Lung (tissue), 11 donors: ENCODE measurements at regions not wholly inside any gene's neighbourhood (a gene's known extent, or its start where the extent isn't known, plus 50 kb on each side); places are given as distances from the start of the nearest gene placed in this dataset.
"Not testable (repeated sequence)": the region's sequence is repeated elsewhere in the genome, so short reads cannot be mapped to it uniquely, and the experiment has no call there.

Experiments used
- ATAC-seq: fragments of 200-7000 bp; cut with Tn5 transposase; one replicate; pipeline ENCODE4 v1.9.1; 2020; ENCODE audit warnings: moderate number of reproducible peaks; ENCODE audit not compliant: insufficient read depth, low FRiP score
- DNase-seq, 3 donors: peaks; one replicate each; pipeline ENCODE4 v3.0.0-alpha.2; 2013 to 2017
- H3K27ac ChIP-seq, 2 donors: one replicate each; pipeline ENCODE4 v1.5.1; 2013; ENCODE audit warnings: mild to moderate bottlenecking in 2 of 2, moderate library complexity in 2 of 2, control low read depth in 1 of 2, inconsistent platforms in 1 of 2, low read depth in 1 of 2, low read length in 1 of 2
- H3K27me3 ChIP-seq, 3 donors: one replicate each; pipeline ENCODE4 v1.5.1; 2013; ENCODE audit warnings: low read length in 2 of 3; ENCODE audit not compliant: control insufficient read depth in 3 of 3, insufficient read depth in 3 of 3
- H3K36me3 ChIP-seq, 4 donors: one replicate each; pipeline ENCODE4 v1.5.1; 2013; ENCODE audit warnings: low read length in 4 of 4, mild to moderate bottlenecking in 1 of 4, moderate library complexity in 1 of 4; ENCODE audit not compliant: control insufficient read depth in 4 of 4, insufficient read depth in 4 of 4
- H3K4me1 ChIP-seq, 5 donors: one replicate each; pipeline ENCODE4 v1.5.1; 2013; ENCODE audit warnings: low read length in 5 of 5, mild to moderate bottlenecking in 2 of 5, moderate library complexity in 1 of 5; ENCODE audit not compliant: control insufficient read depth in 5 of 5, insufficient read depth in 5 of 5
- H3K4me3 ChIP-seq: one replicate; pipeline ENCODE4 v1.5.1; 2013; ENCODE audit warnings: mild to moderate bottlenecking, control low read depth, moderate library complexity
- H3K9ac ChIP-seq, 2 donors: one replicate each; pipeline ENCODE4 v1.5.1; 2013; ENCODE audit warnings: low read length in 2 of 2, control low read depth in 1 of 2; ENCODE audit not compliant: insufficient read depth in 1 of 2
- H3K9me3 ChIP-seq, 4 donors: one replicate each; pipeline ENCODE4 v1.5.1; 2013; ENCODE audit warnings: low read length in 3 of 4, mild to moderate bottlenecking in 1 of 4, moderate library complexity in 1 of 4; ENCODE audit not compliant: control insufficient read depth in 4 of 4, insufficient read depth in 3 of 4
- WGBS, 2 donors: extraction: QIAGEN DNeasy Blood & Tissue Kit; methylation state at CpG; one replicate each; pipeline ENCODE4 v1.1.7; 2013; 5-methylcytosine and 5-hydroxymethylcytosine counted together
- TF ChIP-seq, protein P1 (sequence below): IDR thresholded peaks from 2 replicates; pipeline ENCODE4 v1.5.1; 2012; ENCODE audit warnings: mild to moderate bottlenecking; ENCODE audit errors: control extremely low read depth, extremely low read depth
- donor health status: control.
- donor health status: control.
- donor health status: Bipolar disorder and iron deficiency.
- donor health status: healthy.
- donor health status: DM: yes; HTN: yes; CAD: no.

DNA sequence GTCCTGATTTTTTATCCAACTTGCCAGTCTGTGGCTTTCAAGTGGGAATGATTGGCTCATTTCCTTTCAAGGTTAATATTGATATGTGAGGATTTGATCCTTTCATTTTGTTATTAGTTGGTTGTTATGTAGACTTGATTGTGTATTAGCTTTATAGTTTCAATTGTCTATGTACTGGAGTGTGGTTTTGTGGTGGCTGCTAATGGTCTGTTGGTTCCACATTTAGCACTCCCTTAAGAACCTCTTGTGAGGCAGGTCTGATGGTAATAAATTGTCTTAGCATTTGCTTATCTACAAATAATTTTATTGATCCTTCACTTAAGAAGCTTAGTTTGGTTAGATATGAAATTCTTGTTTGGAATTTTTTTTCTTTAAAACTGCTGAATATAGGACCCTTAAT is 190.6 kb downstream of the CPXCR1 start:
- Histone ChIP-seq H3K27ac (no peak overlapping the region), H3K4me1 (no peaks in the 10 kb centered on the region), H3K36me3 (no peaks in the 10 kb centered on the region), H3K27me3 (peaks cover 0 to 2% (median 2%) of the 10 kb centered on the region in 3 donors), H3K9ac (no peak overlapping the region), H3K4me3 (no peak overlapping the region), H3K9me3 (no peaks in the 10 kb centered on the region)
- ATAC-seq: no peak
- TF ChIP-seq, protein P1, sequence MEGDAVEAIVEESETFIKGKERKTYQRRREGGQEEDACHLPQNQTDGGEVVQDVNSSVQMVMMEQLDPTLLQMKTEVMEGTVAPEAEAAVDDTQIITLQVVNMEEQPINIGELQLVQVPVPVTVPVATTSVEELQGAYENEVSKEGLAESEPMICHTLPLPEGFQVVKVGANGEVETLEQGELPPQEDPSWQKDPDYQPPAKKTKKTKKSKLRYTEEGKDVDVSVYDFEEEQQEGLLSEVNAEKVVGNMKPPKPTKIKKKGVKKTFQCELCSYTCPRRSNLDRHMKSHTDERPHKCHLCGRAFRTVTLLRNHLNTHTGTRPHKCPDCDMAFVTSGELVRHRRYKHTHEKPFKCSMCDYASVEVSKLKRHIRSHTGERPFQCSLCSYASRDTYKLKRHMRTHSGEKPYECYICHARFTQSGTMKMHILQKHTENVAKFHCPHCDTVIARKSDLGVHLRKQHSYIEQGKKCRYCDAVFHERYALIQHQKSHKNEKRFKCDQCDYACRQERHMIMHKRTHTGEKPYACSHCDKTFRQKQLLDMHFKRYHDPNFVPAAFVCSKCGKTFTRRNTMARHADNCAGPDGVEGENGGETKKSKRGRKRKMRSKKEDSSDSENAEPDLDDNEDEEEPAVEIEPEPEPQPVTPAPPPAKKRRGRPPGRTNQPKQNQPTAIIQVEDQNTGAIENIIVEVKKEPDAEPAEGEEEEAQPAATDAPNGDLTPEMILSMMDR: no peak
- DNase-seq: no peak

DNA sequence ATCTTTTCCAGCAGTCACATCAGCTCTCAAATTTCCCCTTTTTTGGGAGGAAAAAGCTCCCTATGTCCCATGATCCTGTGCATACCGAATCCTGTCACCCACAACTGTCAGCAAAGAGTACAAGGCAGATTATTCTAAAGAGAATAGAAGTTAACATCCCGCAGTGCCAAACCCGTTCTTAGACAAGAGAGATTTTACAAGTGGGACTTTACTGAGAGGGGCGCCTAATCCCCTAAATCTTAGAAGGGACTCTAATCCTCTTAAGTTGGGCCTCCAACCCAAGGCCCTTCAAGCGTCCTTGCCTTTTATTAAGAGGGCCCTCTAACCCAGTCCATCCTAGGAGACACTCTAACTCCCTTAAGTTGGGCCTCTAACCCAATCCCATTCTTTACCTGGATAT is 193.9 kb downstream of the CPXCR1 start:
- TF ChIP-seq, protein P1: no peak
- Histone ChIP-seq H3K27me3 (peaks cover 0 to 2% (median 2%) of the 10 kb centered on the region in 3 donors), H3K9ac (no peak overlapping the region), H3K4me1 (no peaks in the 10 kb centered on the region), H3K27ac (no peak overlapping the region), H3K4me3 (no peak overlapping the region), H3K36me3 (no peaks in the 10 kb centered on the region), H3K9me3 (no peaks in the 10 kb centered on the region)
- ATAC-seq: no peak
- DNase-seq: no peak
- WGBS, 2 donors: 74 to 90% methylated on average over 5 of the region's 5 CpGs

DNA sequence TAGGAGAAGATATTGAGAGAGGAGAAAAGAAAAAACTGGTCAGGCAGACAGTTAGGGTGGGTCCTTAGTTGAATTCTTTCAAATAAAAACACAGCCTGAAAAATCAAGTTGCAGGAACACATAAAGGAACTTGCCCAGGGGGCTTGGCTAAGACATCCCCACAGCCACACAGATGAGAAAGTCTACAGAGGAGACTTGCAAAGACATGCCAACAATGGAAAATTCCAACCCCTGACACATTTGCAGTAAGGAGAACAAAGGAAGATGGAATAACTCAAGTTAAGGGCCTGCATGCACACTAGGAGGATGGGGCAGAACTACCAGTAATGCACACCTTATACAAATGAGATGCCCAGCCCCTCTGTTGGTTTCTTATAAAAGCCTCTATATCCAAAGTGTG is 197.6 kb downstream of the CPXCR1 start:
- no peak for ATAC-seq
- TF ChIP-seq, protein P1: no peak

DNA sequence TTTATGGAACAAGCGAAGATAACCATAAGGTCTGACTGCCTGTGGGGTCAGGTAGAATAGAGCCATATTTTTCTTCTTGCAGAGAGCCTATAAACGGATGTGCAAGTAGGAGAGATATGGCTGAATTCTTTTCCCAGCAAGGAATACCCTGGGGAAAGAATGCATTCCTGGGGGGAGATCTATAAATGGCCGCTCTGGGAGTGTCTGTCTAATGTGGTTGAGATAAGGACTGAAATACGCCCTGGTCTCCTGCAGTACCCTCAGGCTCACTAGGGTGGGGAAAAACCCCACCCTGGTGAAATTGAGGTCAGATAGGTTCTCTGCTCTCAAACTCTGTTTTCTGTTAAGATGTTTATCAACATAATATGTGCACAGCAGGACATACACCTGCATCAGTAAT is 209.0 kb downstream of the CPXCR1 start:
- not testable (repeated sequence) for ATAC-seq, H3K36me3 ChIP-seq, H3K4me3 ChIP-seq, H3K9me3 ChIP-seq, H3K4me1 ChIP-seq, H3K27me3 ChIP-seq, H3K27ac ChIP-seq, H3K9ac ChIP-seq, DNase-seq
- 84 to 94% methylated on average over 4 of the region's 4 CpGs for WGBS, 2 donors

More for the DNA sequence above, 197.6 kb downstream of the CPXCR1 start:
- peaks cover 0 to 1% (median 0%) of the 10 kb centered on the region in 3 donors for H3K27me3 ChIP-seq
- H3K4me1 ChIP-seq: no peaks in the 10 kb centered on the region
- no peaks in the 10 kb centered on the region for H3K36me3 ChIP-seq
- no peaks in the 10 kb centered on the region for H3K9me3 ChIP-seq
- H3K9ac ChIP-seq: no peak overlapping the region
- H3K27ac ChIP-seq: no peak overlapping the region
- H3K4me3 ChIP-seq: no peak overlapping the region
- DNase-seq: no peak
